KG1 (cell line): ENCODE measurements at regions not wholly inside any gene's neighbourhood (a gene's known extent, or its start where the extent isn't known, plus 50 kb on each side); places are given as distances from the start of the nearest gene placed in this dataset.
"Not testable (repeated sequence)": the region's sequence is repeated elsewhere in the genome, so short reads cannot be mapped to it uniquely, and the experiment has no call there.

Experiments used
- DNase-seq: peaks from one replicate; lab custom pipeline; 2025; lab: John Stamatoyannopoulos, UW

DNA sequence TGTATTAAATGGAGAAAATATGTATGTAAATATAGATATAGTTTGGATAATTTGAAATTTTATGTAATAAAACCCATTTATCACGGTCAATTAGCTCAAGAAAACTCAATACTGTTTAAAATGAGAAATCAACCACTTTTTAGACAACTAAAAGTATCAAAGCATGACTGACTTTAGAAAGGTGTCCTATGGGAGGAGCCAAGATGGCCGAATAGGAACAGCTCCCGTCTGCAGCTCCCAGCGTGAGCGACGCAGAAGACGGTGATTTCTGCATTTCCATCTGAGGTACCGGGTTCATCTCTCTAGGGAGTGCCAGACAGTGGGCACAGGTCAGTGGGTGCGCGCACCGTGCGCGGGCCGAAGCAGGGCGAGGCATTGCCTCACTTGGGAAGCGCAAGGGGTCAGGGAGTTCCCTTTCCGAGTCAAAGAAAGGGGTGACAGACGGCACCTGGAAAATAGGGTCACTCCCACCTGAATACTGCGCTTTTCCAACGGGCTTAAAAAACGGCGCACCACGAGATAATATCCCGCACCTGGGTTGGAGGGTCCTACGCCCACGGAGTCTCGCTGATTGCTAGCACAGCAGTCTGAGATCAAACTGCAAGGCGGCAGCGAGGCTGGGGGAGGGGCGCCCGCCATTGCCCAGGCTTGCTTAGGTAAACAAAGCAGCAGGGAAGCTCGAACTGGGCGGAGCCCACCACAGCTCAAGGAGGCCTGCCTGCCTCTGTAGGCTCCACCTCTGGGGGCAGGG, 182.8 kb upstream of the NECTIN3 start:
- DNase-seq: not testable (repeated sequence)

DNA sequence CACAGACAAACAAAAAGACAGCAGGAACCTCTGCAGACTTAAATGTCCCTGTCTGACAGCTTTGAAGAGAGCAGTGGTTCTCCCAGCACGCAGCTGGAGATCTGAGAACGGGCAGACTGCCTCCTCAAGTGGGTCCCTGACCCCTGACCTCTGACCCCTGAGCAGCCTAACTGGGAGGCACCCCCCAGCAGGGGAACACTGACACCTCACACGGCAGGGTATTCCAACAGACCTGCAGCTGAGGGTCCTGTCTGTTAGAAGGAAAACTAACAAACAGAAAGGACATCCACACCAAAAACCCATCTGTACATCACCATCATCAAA, 182.3 kb upstream of the NECTIN3 start:
- DNase-seq: not testable (repeated sequence)

DNA sequence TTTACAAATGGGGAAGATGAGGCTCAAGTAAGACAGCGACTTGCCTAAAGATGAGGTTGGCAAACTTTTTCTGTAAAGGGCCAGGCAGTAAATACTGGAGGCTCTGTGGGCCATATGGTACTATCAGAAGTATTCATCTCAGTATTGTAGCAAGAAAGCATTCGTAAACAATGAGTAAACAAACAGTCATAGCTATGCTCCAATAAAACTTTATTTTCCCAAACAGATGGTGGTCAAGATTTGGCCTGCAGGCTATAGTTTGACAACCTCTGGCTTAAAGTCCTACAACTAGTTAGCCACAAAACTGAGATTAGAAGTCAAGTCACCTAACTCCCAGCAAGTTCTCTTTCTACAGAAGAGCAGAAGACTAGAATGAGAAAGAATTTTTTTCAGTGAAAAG, 177.0 kb upstream of the NECTIN3 start:
- no peak for DNase-seq

DNA sequence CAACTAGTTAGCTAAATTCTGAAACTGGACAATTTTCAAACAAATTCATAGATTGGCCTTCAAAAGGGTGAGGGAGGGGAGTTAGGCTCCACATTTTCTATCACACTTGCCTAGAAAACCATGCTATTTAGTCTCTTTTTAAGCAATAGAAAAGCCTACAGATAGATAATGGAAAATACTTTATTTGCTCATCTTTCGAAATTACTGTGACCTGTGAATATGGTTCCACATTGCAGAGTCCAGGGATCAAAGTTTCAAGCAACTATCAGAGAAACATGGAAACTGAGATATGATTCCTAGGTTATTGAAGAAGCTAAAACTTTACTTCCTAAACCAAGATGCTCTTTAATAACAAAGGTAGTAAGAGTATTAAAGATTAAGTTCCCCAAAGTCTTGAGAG, 176.6 kb upstream of the NECTIN3 start:
- no peak for DNase-seq

DNA sequence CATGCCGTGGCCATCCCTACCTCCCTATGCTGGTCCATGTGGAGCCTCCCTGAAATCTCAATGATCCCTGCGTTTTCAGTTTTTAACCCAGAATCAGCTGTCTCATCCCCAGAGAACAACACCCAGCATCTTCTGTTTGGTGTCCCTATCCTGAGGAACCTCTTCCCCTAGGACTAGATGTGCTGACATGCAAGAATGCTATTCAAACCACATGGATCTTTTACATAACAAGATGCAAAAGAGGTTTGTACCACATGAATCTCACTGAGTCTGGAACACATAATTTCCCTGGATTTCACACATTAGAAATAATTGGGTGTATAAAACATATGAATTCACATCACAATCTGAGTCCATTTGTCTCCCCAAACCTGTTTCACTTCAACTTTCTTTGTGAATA, 174.6 kb upstream of the NECTIN3 start:
- DNase-seq: no peak

DNA sequence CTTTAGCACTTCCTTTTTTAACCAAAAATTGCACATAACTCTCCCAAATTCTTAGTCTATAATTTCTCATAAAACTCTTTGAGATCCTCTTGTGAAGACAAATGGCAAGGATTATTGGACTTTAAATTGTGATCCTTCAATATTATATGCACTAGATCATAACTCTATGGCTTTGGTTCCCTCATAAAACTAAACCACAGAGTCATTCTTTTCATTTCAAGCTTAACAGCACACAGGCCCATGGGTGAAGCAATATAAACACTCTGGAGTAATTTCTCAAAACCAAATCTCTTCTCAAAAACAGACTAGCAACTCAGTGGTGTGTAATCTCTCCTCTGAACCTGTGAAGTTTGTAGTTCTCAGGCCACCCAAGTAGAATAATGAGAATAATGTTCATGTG, 171.0 kb upstream of the NECTIN3 start:
- DNase-seq: no peak

DNA sequence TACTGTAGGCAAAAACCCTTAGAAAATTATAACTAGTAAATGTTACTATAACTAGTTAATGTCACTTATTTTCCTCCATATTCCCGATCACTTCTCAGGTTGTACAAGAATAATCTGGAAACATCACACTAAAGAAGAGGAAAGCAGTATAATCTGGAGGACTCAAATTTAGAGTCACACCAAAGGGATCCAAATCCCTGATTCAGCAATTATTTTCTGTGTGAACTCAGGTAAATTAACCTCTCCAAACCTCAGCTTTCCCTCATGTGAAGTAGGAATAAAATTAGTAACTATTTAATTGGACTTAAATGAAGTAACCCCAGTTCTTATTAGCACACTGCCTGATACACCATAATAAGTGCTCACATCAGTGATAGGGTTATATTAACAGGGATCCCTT, 170.1 kb upstream of the NECTIN3 start:
- DNase-seq: no peak

DNA sequence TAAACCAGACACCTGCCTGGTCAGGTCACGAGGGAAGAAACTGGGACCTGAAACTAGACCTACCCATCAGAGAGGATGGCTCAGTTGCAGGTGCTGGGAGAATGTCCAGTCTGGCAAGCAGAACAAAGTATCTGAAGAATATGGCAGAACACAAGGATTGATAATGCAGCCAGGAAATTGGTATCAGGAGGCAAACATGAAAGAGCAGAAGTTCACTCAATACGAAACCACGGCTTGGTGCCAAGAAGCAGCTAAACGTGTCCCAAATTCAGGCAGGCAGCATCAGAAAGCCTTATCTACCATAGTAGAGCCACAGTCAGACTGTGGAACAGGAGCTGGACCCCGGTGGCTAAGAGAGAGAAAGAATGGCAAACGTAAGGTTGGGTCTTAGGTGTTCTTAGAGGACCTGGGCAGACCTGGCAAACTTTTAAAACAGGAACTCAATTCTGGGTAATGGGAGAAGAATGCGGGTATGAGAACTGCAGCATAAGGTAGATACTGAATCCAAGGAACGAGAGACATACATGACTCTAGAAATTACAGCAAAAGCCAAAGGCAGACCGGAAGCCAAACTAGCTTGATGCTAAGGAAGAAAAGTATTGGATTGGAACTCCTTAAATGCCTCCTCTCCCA, 169.0 kb upstream of the NECTIN3 start:
- no peak for DNase-seq

DNA sequence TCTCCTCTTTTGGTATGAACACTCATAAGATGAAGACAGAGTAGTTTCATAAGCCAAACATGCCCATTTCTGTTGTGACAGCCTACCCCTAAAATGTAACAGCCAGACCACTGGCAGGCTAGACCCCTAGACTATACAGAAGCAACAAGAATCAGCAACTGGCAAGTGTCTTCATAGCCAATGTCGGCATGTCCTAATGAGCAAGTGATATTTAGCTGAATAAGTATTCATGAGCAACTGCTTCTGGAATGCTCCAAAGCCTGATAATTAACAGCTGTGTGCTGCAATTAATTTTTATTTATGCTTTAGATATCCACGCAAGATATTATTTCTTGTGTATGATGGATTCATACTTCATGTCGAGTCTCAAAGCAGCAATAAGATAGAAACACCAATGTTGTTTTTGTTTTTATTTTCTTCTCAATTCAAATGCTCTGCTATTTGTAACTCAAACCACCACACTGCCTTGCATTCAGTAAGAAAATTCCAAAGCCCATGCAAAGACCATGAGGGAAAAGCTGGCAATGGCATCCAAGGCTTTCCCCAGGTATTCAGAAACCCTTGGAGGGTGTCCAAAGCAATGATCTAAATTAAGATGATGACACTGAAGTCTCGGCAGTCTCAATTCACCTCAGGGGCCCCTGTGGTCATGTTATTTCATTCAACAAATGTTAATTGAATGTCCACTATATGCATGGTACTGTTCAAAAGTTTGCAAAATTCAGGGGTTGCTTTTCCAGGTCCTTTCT, 167.7 kb upstream of the NECTIN3 start:
- no peak for DNase-seq

DNA sequence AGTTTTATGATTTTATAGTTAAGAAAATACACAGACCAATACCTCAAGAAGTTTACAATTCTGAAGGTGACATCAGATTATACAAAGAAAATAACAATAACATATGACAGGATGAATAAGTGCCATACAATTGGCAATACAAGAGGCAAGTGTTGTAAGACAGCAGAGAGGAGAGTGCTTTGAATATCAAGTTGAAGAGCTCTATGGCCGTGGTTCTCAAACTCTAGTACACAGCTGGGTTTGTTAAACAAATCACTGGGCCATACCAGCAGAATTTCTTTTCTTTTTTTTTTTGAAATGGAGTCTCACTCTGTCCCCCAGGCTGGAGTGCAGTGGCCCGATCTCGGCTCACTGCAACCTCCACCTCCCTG, 167.1 kb upstream of the NECTIN3 start:
- no peak for DNase-seq

DNA sequence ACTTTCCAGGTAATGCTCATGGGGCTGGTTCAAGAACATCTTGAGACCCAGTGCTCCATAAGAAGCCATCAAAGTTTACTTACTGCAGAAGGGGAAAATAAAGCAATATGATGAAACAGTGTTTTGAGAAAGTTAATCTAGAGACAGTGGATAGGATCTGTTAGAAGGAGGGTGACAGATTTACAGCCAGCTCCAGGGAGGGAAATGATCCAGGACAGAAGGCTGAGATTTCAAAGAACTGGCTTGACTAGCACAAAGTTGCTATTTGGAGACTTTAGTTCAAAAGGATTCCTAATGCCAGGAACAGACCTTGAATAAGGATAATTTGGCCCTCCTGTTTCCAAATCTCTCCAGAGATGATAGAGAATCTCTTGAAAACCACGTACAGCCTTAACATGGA, 166.5 kb upstream of the NECTIN3 start:
- DNase-seq: no peak

DNA sequence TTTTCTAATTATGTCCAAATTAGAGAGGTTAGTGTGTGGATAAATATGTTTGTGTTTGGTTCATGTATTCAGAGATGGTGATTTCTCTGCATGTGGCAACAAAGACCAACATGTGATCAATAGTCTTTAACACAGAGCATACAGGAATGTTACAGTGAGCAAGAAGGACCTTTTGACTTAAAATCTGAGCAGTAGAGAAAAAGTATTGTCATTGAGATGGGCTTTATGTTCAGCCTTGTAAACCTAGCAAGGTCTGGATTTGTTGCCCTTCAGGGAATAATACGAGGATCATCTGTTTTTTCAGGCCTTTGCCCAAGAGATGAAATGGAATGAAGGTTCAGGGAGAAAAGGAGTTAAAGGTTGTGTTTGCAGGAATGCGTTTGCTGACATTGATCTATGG, 161.8 kb upstream of the NECTIN3 start:
- DNase-seq: no peak

DNA sequence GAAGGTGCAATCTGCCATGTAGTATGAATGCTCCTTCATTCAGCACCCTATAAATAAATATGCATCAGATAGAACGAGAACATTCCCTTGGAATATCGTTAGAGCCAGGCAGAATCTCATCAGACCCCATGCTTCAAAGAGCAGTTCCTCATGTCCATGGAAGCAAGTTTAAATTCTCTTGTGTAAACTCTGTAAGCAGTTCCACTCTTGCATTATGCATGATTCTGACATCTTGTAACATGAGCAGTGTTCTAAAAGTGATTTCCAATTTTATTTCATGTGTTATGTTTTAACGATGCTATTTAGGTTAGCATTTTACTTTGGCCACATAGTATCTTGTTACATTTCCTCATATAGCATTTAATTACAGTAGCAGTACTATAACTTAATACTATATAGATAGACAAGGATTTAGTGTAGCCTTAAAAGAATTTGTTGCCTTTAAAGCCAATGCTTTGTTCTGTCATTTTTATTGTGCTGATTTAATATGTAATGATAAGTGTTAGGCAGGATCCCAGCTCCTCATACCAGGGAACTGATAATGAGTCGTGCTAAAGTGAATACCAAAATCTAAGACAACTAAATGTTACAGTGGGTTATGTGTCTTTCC, 161.2 kb upstream of the NECTIN3 start:
- no peak for DNase-seq

DNA sequence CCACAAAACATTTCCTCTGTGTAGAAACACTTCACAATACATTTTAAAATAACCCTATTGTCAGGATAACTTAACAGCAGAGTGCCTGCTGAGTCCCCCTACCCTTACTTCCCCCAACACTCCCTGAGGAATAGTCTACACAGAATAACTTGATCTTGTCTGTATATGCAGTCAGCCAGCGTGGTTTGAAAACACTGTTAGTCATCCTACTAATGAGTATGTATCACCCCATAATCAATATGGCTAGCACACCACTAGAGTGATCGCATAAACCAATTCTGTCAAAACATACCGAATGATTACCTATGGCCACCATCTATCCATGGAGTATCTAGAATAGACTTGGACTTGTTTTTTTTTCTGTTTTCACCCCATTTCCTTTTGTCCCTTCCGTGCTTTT, 152.7 kb upstream of the NECTIN3 start:
- DNase-seq: no peak

DNA sequence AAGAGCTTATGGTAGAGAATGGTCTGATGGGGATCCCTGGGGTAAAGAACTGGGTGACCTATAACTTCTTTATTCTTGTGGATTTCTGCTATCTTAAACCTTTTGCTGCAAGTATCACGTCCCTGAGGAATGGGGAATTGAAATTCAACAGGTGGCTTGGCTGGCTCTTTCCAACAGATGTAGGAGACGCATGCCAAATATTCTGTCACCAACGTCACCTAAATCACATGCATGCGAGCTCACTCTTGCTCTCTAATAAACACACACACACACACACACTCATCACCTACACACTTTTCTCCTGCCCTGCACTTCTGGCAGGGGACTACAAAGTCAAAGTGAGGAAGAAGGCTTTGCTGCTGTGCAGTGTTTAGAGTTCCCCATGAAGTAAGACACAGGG, 145.8 kb upstream of the NECTIN3 start:
- no peak for DNase-seq

DNA sequence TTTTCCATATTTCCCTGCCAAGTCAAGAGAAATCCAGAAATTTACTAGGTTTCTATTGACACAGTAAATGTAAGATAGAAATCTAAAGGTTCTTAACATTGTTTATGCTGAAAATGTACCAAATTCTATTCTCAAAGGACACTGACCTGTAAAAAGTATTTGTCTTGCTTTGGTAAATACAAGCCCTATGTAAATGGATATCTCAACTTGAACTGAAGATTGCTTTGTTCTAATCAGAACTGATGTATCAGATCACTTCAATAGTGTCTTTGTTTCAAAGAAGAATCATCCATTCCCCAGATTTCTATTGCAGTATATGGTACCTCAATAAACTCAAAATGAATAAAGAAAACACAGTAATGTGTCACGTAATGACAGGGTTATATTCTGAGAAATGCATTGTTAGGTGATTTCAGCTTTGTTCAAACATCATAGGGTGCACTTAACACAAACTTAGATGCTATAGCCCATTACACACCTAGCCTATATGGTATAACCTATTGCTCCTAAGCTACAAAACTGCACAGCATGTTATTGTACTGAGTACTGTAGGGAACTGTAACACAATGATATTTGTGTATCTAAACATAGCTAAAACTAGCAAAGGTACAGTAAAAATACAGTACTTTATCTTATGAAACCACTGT, 143.5 kb upstream of the NECTIN3 start:
- DNase-seq: no peak

DNA sequence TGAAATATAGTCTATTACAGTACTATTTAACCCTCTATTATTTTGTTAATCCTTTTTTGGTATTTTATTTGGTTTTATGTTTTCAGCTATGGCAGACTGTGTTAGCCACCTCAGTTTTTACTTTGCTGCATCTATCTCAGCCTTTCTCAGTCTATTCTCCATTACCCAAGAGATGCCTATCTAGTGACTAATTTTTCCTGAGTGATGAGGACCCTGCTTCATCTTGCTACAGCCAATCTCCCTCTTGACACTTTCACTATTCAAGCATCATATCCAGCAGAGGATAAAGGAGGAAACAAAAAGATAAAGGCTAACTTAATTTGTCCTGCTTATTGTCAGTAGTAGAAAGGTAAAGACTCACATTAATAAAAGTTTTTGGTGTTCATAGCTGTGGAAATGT, 141.8 kb upstream of the NECTIN3 start:
- DNase-seq: no peak

DNA sequence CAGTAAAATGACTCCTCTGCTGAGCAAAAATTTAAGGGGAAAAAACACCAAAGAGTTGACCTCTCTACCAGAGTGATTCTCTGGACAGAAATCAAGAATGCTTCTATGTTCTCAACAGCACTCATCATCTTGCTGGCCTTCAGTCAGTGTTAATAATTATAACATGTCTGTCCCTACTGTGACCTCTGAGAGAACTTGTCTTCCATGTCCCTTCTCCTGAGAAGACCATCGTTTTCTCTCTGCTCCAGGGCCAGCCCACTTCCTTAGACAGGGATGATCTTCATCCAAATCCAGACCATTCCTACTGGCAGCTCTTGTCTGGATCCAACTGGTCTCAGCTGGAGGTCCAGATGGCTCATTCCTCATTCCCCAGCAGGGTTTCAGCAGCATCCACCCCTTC, 139.0 kb upstream of the NECTIN3 start:
- no peak for DNase-seq

DNA sequence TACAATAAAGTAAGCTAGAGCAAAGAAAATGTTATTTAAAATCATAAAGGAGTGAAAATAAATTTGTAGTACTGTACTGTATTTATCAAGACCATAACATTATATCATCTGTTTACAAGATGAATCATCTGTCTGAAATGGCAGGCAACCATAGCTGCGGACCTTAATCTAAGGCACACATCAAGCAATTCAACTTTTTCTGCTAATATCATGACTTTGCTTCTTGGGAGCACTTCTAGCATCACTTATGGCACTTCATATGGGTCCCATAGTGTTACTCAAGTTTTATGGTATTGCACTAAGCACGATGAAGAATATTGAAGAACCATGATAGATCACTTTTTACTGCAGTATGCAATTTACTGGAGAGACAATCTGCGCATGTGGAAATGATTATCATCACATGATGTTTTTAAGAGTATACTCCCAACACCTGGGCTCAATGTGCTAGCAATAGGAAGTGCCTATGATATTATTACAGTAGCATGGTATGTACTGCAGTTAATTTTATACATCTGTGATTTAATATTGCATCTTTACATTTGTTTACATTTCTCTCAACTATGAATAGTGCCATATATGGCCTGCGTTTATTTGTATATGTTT, 137.7 kb upstream of the NECTIN3 start:
- no peak for DNase-seq

DNA sequence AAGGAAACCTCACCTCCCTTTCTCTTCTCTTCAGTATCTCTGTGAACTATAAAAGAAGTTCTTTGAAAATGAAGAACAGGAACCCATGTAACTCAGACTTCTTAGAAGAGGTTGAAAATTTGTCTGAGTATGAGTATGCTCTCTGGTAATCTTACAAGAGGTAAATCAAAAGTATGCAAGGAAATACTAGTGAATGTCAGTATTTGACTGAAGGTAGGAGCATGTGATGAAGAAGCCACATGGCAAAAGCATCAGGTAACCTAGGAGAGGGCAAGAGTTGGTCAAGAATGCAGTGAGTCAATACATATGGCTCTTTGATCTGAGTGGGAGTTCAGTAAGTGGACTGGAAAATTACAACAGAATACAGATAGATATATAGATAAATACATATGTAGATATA, 133.0 kb upstream of the NECTIN3 start:
- DNase-seq: no peak

DNA sequence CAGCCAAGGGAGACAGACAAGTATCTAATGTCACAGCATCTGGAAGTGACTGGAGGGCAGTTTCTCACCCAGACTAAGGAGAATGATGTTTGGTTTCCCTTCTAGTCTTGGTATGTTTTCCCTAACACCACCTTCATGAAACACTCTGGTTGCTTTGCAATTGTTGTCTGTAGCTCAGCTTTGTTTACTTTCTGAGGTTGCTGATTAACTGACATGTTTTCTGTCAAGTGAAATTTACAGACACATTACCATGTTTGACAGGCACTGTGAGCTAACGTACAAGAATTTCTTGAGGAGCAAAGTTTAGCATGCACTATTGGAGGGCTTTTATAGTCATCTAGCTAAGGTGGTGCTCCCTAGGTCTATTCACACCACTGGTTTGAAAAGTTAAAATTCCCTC, 131.6 kb upstream of the NECTIN3 start:
- no peak for DNase-seq

DNA sequence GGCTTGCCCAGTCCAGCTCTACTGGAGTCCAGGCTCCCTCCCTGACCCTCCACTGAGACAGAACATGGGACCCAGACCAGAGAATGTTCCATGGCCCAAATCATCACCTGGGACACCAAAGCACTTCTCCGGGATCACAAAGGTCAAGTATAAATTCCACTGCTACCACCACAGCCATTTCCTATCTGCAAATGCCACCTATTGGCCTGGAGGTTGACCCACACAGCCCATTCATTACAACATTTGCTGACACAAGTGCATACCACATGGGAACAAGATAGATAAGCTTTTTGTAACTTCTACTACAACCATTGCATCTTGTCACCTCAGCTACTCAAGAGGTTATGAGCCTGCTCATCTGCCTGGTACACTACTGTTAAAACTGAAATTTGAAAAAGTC, 126.8 kb upstream of the NECTIN3 start:
- DNase-seq: no peak
